GM21528 (cell line): ENCODE measurements at regions not wholly inside any gene's neighbourhood (a gene's known extent, or its start where the extent isn't known, plus 50 kb on each side); places are given as distances from the start of the nearest gene placed in this dataset.
"Not testable (repeated sequence)": the region's sequence is repeated elsewhere in the genome, so short reads cannot be mapped to it uniquely, and the experiment has no call there.

Experiments used
- ATAC-seq: cut with Tn5 transposase; IDR thresholded peaks from one replicate; pipeline ENCODE4 v1.9.1; 2021; ENCODE audit warnings: mild to moderate bottlenecking, moderate library complexity; ENCODE audit not compliant: unreplicated experiment, low FRiP score

GRCh38 chr5:101673120-101673519 lies 623.0 kb downstream of the SLCO4C1 start:
- no peak for ATAC-seq

GRCh38 chr5:101664071-101664791 lies 631.9 kb downstream of the SLCO4C1 start:
- ATAC-seq, result no peak

GRCh38 chr5:101663543-101663942 lies 632.5 kb downstream of the SLCO4C1 start:
- ATAC-seq, result no peak

- ATAC-seq, result no peak
Measured at GRCh38 chr5:101662263-101662662, 633.8 kb downstream of the SLCO4C1 start.

- ATAC-seq, result no peak
Measured at GRCh38 chr5:101658433-101658832, 637.7 kb downstream of the SLCO4C1 start.

GRCh38 chr5:101653996-101654395 lies 642.1 kb downstream of the SLCO4C1 start:
- ATAC-seq, result no peak

GRCh38 chr5:101647861-101648260 lies 648.2 kb downstream of the SLCO4C1 start:
- ATAC-seq, result no peak

GRCh38 chr5:101643794-101644193 lies 652.3 kb downstream of the SLCO4C1 start:
- ATAC-seq, result no peak

GRCh38 chr5:101637599-101637998 lies 658.5 kb downstream of the SLCO4C1 start:
- ATAC-seq, result no peak

- not testable (repeated sequence) for ATAC-seq
Measured at GRCh38 chr5:101627770-101628169, 668.3 kb downstream of the SLCO4C1 start.

- ATAC-seq, result no peak
Measured at GRCh38 chr5:101626572-101626971, 669.5 kb downstream of the SLCO4C1 start.

GRCh38 chr5:101611039-101611438 lies 685.0 kb downstream of the SLCO4C1 start:
- ATAC-seq, result no peak

GRCh38 chr5:101608322-101608721 lies 687.8 kb downstream of the SLCO4C1 start:
- no peak for ATAC-seq

GRCh38 chr5:101605700-101606099 lies 690.4 kb downstream of the SLCO4C1 start:
- no peak for ATAC-seq

GRCh38 chr5:101600614-101601013 lies 695.5 kb downstream of the SLCO4C1 start:
- no peak for ATAC-seq

GRCh38 chr5:101590384-101590783 lies 687.3 kb upstream of the ST8SIA4 start:
- ATAC-seq, result no peak

GRCh38 chr5:101585366-101585765 lies 682.3 kb upstream of the ST8SIA4 start:
- no peak for ATAC-seq

- no peak for ATAC-seq
Measured at GRCh38 chr5:101580591-101580990, 677.5 kb upstream of the ST8SIA4 start.

GRCh38 chr5:101574017-101574416 lies 670.9 kb upstream of the ST8SIA4 start:
- no peak for ATAC-seq

GRCh38 chr5:101561018-101561417 lies 657.9 kb upstream of the ST8SIA4 start:
- ATAC-seq, result no peak

GRCh38 chr5:101543780-101544179 lies 640.7 kb upstream of the ST8SIA4 start:
- no peak for ATAC-seq

- no peak for ATAC-seq
Measured at GRCh38 chr5:101539315-101539714, 636.2 kb upstream of the ST8SIA4 start.

- no peak for ATAC-seq
Measured at GRCh38 chr5:101535626-101536025, 632.5 kb upstream of the ST8SIA4 start.
